OCI-LY1 (cell line): ENCODE measurements at regions not wholly inside any gene's neighbourhood (a gene's known extent, or its start where the extent isn't known, plus 50 kb on each side); places are given as distances from the start of the nearest gene placed in this dataset.

ENCODE experiments used
- H2AFZ ChIP-seq: fragments of 200-600 bp; sonication (generic), shearing (Covaris generic); 2 replicates; pipeline ENCODE4 v1.6.0; 2014; ENCODE audit warnings: antibody characterized with exemption, mild to moderate bottlenecking, low read length
- H3F3A ChIP-seq: fragments of 200-600 bp; sonication (generic), shearing (Covaris generic); 2 replicates; pipeline ENCODE4 v1.6.0; 2014; ENCODE audit warnings: mild to moderate bottlenecking, antibody characterized with exemption, low read length, moderate library complexity; ENCODE audit not compliant: insufficient read depth
- H3K27ac ChIP-seq: fragments of 200-600 bp; sonication (generic); 2 replicates; pipeline ENCODE4 v1.5.1; 2014; ENCODE audit warnings: low read length, mixed run types, mild to moderate bottlenecking, low read depth; ENCODE audit not compliant: poor library complexity, severe bottlenecking
- H3K27me3 ChIP-seq: fragments of 200-600 bp; sonication (generic); 2 replicates; pipeline ENCODE4 v1.6.0; 2014; ENCODE audit warnings: antibody characterized with exemption, mild to moderate bottlenecking, low read length, moderate library complexity; ENCODE audit not compliant: insufficient read depth
- H3K36me3 ChIP-seq: fragments of 200-600 bp; sonication (generic); 2 replicates; pipeline ENCODE4 v1.6.1; 2014; ENCODE audit warnings: mild to moderate bottlenecking, antibody characterized with exemption, low read length, moderate library complexity, mixed read lengths; ENCODE audit not compliant: insufficient read depth
- H3K4me1 ChIP-seq: fragments of 200-600 bp; sonication (generic); 2 replicates; pipeline ENCODE4 v1.5.1; 2014; ENCODE audit warnings: mild to moderate bottlenecking, low read length, moderate library complexity; ENCODE audit not compliant: insufficient read depth, severe bottlenecking
- H3K4me2 ChIP-seq: fragments of 200-600 bp; sonication (generic), shearing (Covaris generic); 2 replicates; pipeline ENCODE4 v1.6.1; 2014; ENCODE audit warnings: low read length
- H3K4me3 ChIP-seq: fragments of 200-600 bp; sonication (generic); 2 replicates; pipeline ENCODE4 v1.5.1; 2014; ENCODE audit warnings: low read length, low read depth, mild to moderate bottlenecking, mixed read lengths; ENCODE audit not compliant: poor library complexity, severe bottlenecking
- H3K79me2 ChIP-seq: fragments of 200-600 bp; shearing (Covaris generic); 2 replicates; pipeline ENCODE4 v1.6.1; 2016; ENCODE audit warnings: mixed run types, low read length, mixed read lengths; ENCODE audit not compliant: insufficient read depth
- H3K9ac ChIP-seq: fragments of 200-600 bp; sonication (generic), shearing (Covaris generic); 2 replicates; pipeline ENCODE4 v1.6.1; 2014; ENCODE audit warnings: mild to moderate bottlenecking, low read length, mixed read lengths
- H3K9me2 ChIP-seq: fragments of 200-600 bp; sonication (generic), shearing (Covaris generic); 2 replicates; pipeline ENCODE4 v1.6.1; 2014; ENCODE audit warnings: low read depth, mild to moderate bottlenecking, low read length, mixed read lengths
- H3K9me3 ChIP-seq: fragments of 200-600 bp; shearing (Covaris generic); 2 replicates; pipeline ENCODE4 v1.6.1; 2014; ENCODE audit warnings: low read length, mixed read lengths
- H4K20me1 ChIP-seq: fragments of 200-600 bp; sonication (generic), shearing (Covaris generic); 2 replicates; pipeline ENCODE4 v1.6.0; 2016; ENCODE audit warnings: mild to moderate bottlenecking, low read length; ENCODE audit not compliant: insufficient read depth
- CTCF ChIP-seq: fragments of 200-600 bp; sonication (generic), shearing (Covaris generic); IDR thresholded peaks from 2 replicates; pipeline ENCODE4 v1.5.1; 2017; ENCODE audit warnings: mild to moderate bottlenecking, antibody characterized with exemption, low read length, moderate library complexity, mixed read lengths
- EZH2 ChIP-seq: fragments of 200-600 bp; sonication (generic), shearing (Covaris generic); IDR thresholded peaks from 2 replicates; pipeline ENCODE4 v1.8.0; 2017; ENCODE audit warnings: borderline replicate concordance, mixed run types, mild to moderate bottlenecking, antibody characterized with exemption, low read length, moderate library complexity, mixed read lengths

GRCh38 chr16:86970726-86971125, 346.5 kb downstream of the C16orf95 start:
- Histone ChIP-seq H4K20me1 (no peaks in the 10 kb centered on the region), H3K4me2 (no peak overlapping the region), H3K4me1 (no peaks in the 10 kb centered on the region), H3K9me3 (no peaks in the 10 kb centered on the region), H3K36me3 (no peaks in the 10 kb centered on the region), H3K27ac (no peak overlapping the region), H3K4me3 (no peak overlapping the region), H3F3A (no peaks in the 10 kb centered on the region), H2AFZ (no peak overlapping the region), H3K9ac (no peak overlapping the region), H3K9me2 (no peaks in the 10 kb centered on the region), H3K79me2 (no peaks in the 10 kb centered on the region), H3K27me3 (peaks cover 5% of the 10 kb centered on the region; the same call in 1 of the 2 replicates)
- no peak for TF ChIP-seq CTCF
- TF ChIP-seq EZH2 = no peak

DNA sequence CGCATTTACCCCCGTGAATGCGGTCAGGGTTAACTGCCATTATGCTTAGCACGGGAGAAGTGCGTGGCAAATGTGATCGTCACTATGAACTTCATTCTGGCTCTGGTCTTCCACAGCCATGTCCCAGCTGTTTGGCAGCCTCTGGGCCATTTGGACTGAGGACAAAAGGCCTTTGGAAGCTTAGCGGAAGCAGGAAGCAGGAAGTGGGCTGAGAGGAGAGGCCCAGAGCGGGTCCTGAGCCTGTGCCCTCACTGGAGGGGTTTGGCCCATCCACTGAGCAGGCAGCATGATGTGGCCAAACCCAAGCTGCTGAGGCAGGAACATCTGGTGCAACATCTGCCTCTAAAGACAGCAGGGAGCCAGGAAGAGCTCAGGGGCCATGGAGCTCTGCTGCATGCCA, 345.9 kb downstream of the C16orf95 start:
- H3F3A ChIP-seq = no peaks in the 10 kb centered on the region
- H3K9me3 ChIP-seq = no peaks in the 10 kb centered on the region
- H3K4me2 ChIP-seq = no peak overlapping the region
- no peak overlapping the region for H2AFZ ChIP-seq
- no peaks in the 10 kb centered on the region for H3K4me1 ChIP-seq
- no peaks in the 10 kb centered on the region for H3K36me3 ChIP-seq
- H3K9ac ChIP-seq = no peak overlapping the region
- no peak overlapping the region for H3K4me3 ChIP-seq
- TF ChIP-seq CTCF (no peak), EZH2 (no peak)
- H3K27ac ChIP-seq = no peak overlapping the region
- H3K79me2 ChIP-seq = no peaks in the 10 kb centered on the region
- H3K9me2 ChIP-seq = no peaks in the 10 kb centered on the region
- no peaks in the 10 kb centered on the region for H4K20me1 ChIP-seq
- H3K27me3 ChIP-seq = peaks cover 5% of the 10 kb centered on the region; the same call in 1 of the 2 replicates

DNA sequence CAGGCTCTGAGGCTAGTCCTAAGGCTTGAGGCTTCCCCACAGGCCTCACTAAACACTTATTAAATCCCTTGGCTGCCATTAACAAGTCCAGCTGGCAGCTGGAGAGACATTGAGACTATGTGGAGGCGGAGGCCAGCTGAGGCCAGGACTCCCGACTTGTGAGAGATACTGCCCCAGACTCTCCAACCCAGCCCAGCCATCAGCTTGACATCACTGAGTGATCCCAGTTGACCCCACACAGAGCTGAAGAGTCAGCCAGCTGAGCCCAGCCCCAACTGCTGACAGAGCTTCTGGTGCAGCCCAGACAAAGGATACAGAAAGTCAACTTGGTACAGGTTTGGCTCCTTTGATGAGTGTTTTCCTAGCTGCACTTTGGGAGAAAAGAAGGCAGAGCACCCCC, 343.1 kb downstream of the C16orf95 start:
- Histone ChIP-seq H3K27me3 (peaks cover 5% of the 10 kb centered on the region; the same call in 1 of the 2 replicates), H3K9ac (no peak overlapping the region), H3K27ac (no peak overlapping the region), H3K4me2 (no peak overlapping the region), H3F3A (no peaks in the 10 kb centered on the region), H3K4me1 (no peaks in the 10 kb centered on the region), H3K79me2 (no peaks in the 10 kb centered on the region), H2AFZ (no peak overlapping the region), H3K4me3 (no peak overlapping the region), H4K20me1 (no peaks in the 10 kb centered on the region), H3K9me2 (no peaks in the 10 kb centered on the region), H3K9me3 (no peaks in the 10 kb centered on the region), H3K36me3 (no peaks in the 10 kb centered on the region)
- TF ChIP-seq CTCF (no peak), EZH2 (no peak)
